ENCODE measurements at regions not wholly inside any gene's neighbourhood (a gene's known extent, or its start where the extent isn't known, plus 50 kb on each side); places are given as distances from the start of the nearest gene placed in this dataset.

- no peak overlapping the region for H3K27ac ChIP-seq (ENCODE audit: low read depth, low read length)
- TF ChIP-seq, protein P1, sequence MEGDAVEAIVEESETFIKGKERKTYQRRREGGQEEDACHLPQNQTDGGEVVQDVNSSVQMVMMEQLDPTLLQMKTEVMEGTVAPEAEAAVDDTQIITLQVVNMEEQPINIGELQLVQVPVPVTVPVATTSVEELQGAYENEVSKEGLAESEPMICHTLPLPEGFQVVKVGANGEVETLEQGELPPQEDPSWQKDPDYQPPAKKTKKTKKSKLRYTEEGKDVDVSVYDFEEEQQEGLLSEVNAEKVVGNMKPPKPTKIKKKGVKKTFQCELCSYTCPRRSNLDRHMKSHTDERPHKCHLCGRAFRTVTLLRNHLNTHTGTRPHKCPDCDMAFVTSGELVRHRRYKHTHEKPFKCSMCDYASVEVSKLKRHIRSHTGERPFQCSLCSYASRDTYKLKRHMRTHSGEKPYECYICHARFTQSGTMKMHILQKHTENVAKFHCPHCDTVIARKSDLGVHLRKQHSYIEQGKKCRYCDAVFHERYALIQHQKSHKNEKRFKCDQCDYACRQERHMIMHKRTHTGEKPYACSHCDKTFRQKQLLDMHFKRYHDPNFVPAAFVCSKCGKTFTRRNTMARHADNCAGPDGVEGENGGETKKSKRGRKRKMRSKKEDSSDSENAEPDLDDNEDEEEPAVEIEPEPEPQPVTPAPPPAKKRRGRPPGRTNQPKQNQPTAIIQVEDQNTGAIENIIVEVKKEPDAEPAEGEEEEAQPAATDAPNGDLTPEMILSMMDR (IDR thresholded peaks at IDR 0.05; ENCODE audit: insufficient read depth, low read length, poor library complexity, severe bottlenecking), result no peak
- no peak for TF ChIP-seq EZH2phosphoT487 (conservative IDR thresholded peaks at IDR 0.05; ENCODE audit: low read length)
These were observed 183.5 kb upstream of the SNX19 start for GRCh38 chr11:131099746-131100145.

GRCh38 chr11:131108760-131109159 is 192.5 kb upstream of the SNX19 start:
- no peak overlapping the region for H3K27ac ChIP-seq (ENCODE audit: low read depth, low read length)
- H3K79me2 ChIP-seq (ENCODE audit: insufficient read depth, low read length), result no peaks in the 10 kb centered on the region

More at GRCh38 chr11:131099746-131100145, 183.5 kb upstream of the SNX19 start:
- no peaks in the 10 kb centered on the region for H3K9me2 ChIP-seq (replicated peaks; ENCODE audit: insufficient read depth, low read length)
- H3K4me3 ChIP-seq (ENCODE audit: insufficient read depth, low read length, poor library complexity, severe bottlenecking), result no peak overlapping the region
- no peak overlapping the region for H3K9ac ChIP-seq (ENCODE audit: low read length)
- H4K20me1 ChIP-seq (ENCODE audit: low read depth, low read length), result no peaks in the 10 kb centered on the region
- H3F3A ChIP-seq (ENCODE audit: insufficient read depth), result no peaks in the 10 kb centered on the region
- no peak overlapping the region for H2AFZ ChIP-seq (ENCODE audit: low read depth, low read length, severe bottlenecking)
- H3K79me2 ChIP-seq (ENCODE audit: insufficient read depth, low read length), result no peaks in the 10 kb centered on the region
- H3K9me3 ChIP-seq (ENCODE audit: insufficient read depth, low read length), result no peaks in the 10 kb centered on the region
- no peaks in the 10 kb centered on the region for H3K36me3 ChIP-seq (ENCODE audit: low read length)
- H3K4me2 ChIP-seq (ENCODE audit: low read depth, low read length, poor library complexity, severe bottlenecking), result no peak overlapping the region
- H3K27me3 ChIP-seq (ENCODE audit: low read length), result no peaks in the 10 kb centered on the region

GRCh38 chr11:131109257-131109656 is 193.0 kb upstream of the SNX19 start:
- Histone ChIP-seq H3K4me2 (ENCODE audit: low read depth, low read length, poor library complexity, severe bottlenecking) (no peak overlapping the region), H3K9ac (ENCODE audit: low read length) (no peak overlapping the region), H3K27me3 (ENCODE audit: low read length) (no peaks in the 10 kb centered on the region), H4K20me1 (ENCODE audit: low read depth, low read length) (no peaks in the 10 kb centered on the region), H3K27ac (ENCODE audit: low read depth, low read length) (no peak overlapping the region), H3K9me3 (ENCODE audit: insufficient read depth, low read length) (no peaks in the 10 kb centered on the region), H3F3A (ENCODE audit: insufficient read depth) (no peaks in the 10 kb centered on the region), H3K9me2 (replicated peaks; ENCODE audit: insufficient read depth, low read length) (no peaks in the 10 kb centered on the region), H2AFZ (ENCODE audit: low read depth, low read length, severe bottlenecking) (no peak overlapping the region), H3K79me2 (ENCODE audit: insufficient read depth, low read length) (no peaks in the 10 kb centered on the region), H3K4me3 (ENCODE audit: insufficient read depth, low read length, poor library complexity, severe bottlenecking) (no peak overlapping the region), H3K36me3 (ENCODE audit: low read length) (no peaks in the 10 kb centered on the region)
- TF ChIP-seq EZH2phosphoT487 (conservative IDR thresholded peaks at IDR 0.05; ENCODE audit: low read length), result no peak
- TF ChIP-seq, protein P1 (IDR thresholded peaks at IDR 0.05; ENCODE audit: insufficient read depth, low read length, poor library complexity, severe bottlenecking), result no peak

More at GRCh38 chr11:131108760-131109159, 192.5 kb upstream of the SNX19 start:
- Histone ChIP-seq H3K9ac (ENCODE audit: low read length) (no peak overlapping the region), H2AFZ (ENCODE audit: low read depth, low read length, severe bottlenecking) (no peak overlapping the region), H3K9me3 (ENCODE audit: insufficient read depth, low read length) (no peaks in the 10 kb centered on the region), H3K9me2 (replicated peaks; ENCODE audit: insufficient read depth, low read length) (no peaks in the 10 kb centered on the region), H3K4me3 (ENCODE audit: insufficient read depth, low read length, poor library complexity, severe bottlenecking) (no peak overlapping the region), H3K4me2 (ENCODE audit: low read depth, low read length, poor library complexity, severe bottlenecking) (no peak overlapping the region), H3F3A (ENCODE audit: insufficient read depth) (no peaks in the 10 kb centered on the region), H3K27me3 (ENCODE audit: low read length) (no peaks in the 10 kb centered on the region), H3K36me3 (ENCODE audit: low read length) (no peaks in the 10 kb centered on the region), H4K20me1 (ENCODE audit: low read depth, low read length) (no peaks in the 10 kb centered on the region)
- TF ChIP-seq EZH2phosphoT487 (conservative IDR thresholded peaks at IDR 0.05; ENCODE audit: low read length), result no peak
- TF ChIP-seq, protein P1 (IDR thresholded peaks at IDR 0.05; ENCODE audit: insufficient read depth, low read length, poor library complexity, severe bottlenecking), result no peak

Measured in SU-DHL-6 (cell line).